Stimulated activated CD8-positive, alpha-beta memory T cell treated with anti-CD3 and anti-CD28 coated beads, Interleukin-7, amount 100 ng/mL, for 48 hours (primary cell): ENCODE measurements at regions not wholly inside any gene's neighbourhood (a gene's known extent, or its start where the extent isn't known, plus 50 kb on each side); places are given as distances from the start of the nearest gene placed in this dataset.
"Not testable (repeated sequence)": the region's sequence is repeated elsewhere in the genome, so short reads cannot be mapped to it uniquely, and the experiment has no call there.

Source experiments
- DNase-seq, 2 donors: peaks; one replicate each; pipeline ENCODE4 v3.0.0-alpha.2; 2020; ENCODE audit warnings: low read depth in 1 of 2; ENCODE audit errors: extremely low read depth in 1 of 2

- DNase-seq = not testable (repeated sequence)
Measured at GRCh38 chr2:87686873-87687549, 60.9 kb upstream of the PLGLB2 start.

DNA sequence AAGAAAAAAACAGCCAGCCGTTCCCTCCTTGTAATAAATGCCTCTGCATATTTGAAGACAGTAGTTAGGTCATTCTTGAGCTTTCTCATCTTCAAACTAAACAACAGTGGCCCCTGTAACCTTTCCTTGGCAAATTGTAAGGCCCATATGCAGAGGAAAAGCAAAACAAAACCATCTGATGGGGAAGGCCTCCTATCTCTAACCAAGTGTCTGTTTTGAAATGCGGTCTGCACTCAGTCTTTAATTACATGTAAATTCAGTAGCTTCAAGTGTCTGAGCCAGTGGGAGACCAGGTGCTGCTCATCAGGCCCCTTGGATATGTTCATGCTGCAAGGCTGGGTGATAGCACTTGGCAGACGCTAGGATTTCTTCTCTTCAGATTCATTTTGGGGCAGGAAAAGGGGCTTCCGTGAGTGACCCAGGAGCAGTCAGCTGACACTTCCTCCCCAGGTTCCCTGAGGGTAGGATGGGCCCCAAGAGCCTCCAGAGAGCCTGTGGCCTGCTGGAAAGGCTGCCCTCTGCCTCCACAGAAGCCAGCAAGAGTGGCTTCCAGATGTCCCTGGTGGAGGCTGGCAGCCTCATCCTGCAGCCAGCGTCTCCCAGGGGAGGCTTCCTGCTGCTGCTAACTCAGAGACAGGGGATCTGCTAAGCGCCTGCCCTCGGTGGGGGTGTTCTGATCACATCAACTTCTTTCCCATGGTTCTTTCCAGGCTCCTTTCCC lies 60.2 kb upstream of the PLGLB2 start:
- not testable (repeated sequence) for DNase-seq

GRCh38 chr2:87691899-87692592 lies 55.8 kb upstream of the PLGLB2 start:
- DNase-seq = not testable (repeated sequence)

GRCh38 chr2:87692914-87693313 lies 55.0 kb upstream of the PLGLB2 start:
- DNase-seq = not testable (repeated sequence)

DNA sequence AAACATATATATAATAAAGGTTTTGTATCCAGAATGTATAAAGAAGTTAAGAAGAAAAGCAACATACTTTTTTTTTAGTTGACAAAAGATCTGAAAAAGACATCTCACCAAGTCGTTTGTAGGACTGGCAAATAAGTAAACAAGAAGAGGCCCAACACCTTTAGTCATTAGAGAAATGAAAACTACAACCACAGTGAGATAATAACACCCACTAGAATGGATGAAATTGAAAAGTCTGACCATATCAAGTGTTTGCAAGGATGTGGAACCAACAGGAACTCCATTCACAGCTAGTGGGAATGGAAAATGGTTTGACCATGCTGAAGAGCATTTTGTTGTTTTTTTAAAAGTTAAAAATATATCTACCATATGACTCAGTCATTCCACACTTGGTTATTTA lies 54.0 kb upstream of the PLGLB2 start:
- DNase-seq = not testable (repeated sequence)

- DNase-seq = not testable (repeated sequence)
Measured at GRCh38 chr2:87695596-87696323, 52.1 kb upstream of the PLGLB2 start.
